NCI-H1105 treated with DMSO at 0.1 percent for 48 hours (cell line): ENCODE measurements at regions not wholly inside any gene's neighbourhood (a gene's known extent, or its start where the extent isn't known, plus 50 kb on each side); places are given as distances from the start of the nearest gene placed in this dataset.
A peak's percentile ranks its signal among the peaks of the same experiment; 100 is the strongest.

Experiments used
- DNase-seq: peaks from one replicate; lab custom pipeline; 2025; lab: John Stamatoyannopoulos, UW

GRCh38 chr9:82552784-82553183, 510.2 kb downstream of the RASEF start:
- no peak for DNase-seq

- no peak for DNase-seq
Observed at GRCh38 chr9:82553654-82554366, 509.1 kb downstream of the RASEF start.

GRCh38 chr9:82554381-82554780, 508.6 kb downstream of the RASEF start:
- DNase-seq, result no peak

- DNase-seq, result no peak
Observed at GRCh38 chr9:82555031-82555430, 507.9 kb downstream of the RASEF start.

- DNase-seq, result no peak
Observed at GRCh38 chr9:82555431-82556051, 507.4 kb downstream of the RASEF start.

GRCh38 chr9:82558346-82558745, 504.6 kb downstream of the RASEF start:
- DNase-seq, result no peak

GRCh38 chr9:82558855-82559630, 503.9 kb downstream of the RASEF start:
- no peak for DNase-seq

GRCh38 chr9:82560036-82560435, 502.9 kb downstream of the RASEF start:
- DNase-seq, result no peak

GRCh38 chr9:82560457-82560904, 502.5 kb downstream of the RASEF start:
- DNase-seq, result peak; percentile 39

- DNase-seq, result no peak
Observed at GRCh38 chr9:82563094-82563493, 499.8 kb downstream of the RASEF start.

- no peak for DNase-seq
Observed at GRCh38 chr9:82563841-82564240, 499.1 kb downstream of the RASEF start.

- no peak for DNase-seq
Observed at GRCh38 chr9:82565188-82565969, 497.6 kb downstream of the RASEF start.

- DNase-seq, result no peak
Observed at GRCh38 chr9:82567953-82568352, 495.0 kb downstream of the RASEF start.

- DNase-seq, result no peak
Observed at GRCh38 chr9:82570226-82570625, 492.7 kb downstream of the RASEF start.

- no peak for DNase-seq
Observed at GRCh38 chr9:82571540-82571939, 491.4 kb downstream of the RASEF start.

- DNase-seq, result no peak
Observed at GRCh38 chr9:82572146-82572545, 490.8 kb downstream of the RASEF start.

- no peak for DNase-seq
Observed at GRCh38 chr9:82574911-82575310, 488.0 kb downstream of the RASEF start.

GRCh38 chr9:82580921-82581320, 482.0 kb downstream of the RASEF start:
- no peak for DNase-seq

GRCh38 chr9:82581516-82581915, 481.4 kb downstream of the RASEF start:
- DNase-seq, result no peak

- no peak for DNase-seq
Observed at GRCh38 chr9:82581935-82582334, 481.0 kb downstream of the RASEF start.

GRCh38 chr9:82582693-82583092, 480.2 kb downstream of the RASEF start:
- DNase-seq, result no peak

- no peak for DNase-seq
Observed at GRCh38 chr9:82583524-82583923, 479.4 kb downstream of the RASEF start.
